NCI-H510A (cell line): ENCODE measurements at regions not wholly inside any gene's neighbourhood (a gene's known extent, or its start where the extent isn't known, plus 50 kb on each side); places are given as distances from the start of the nearest gene placed in this dataset.
"Not testable (repeated sequence)": the region's sequence is repeated elsewhere in the genome, so short reads cannot be mapped to it uniquely, and the experiment has no call there.

Source experiments
- DNase-seq: peaks from one replicate; lab custom pipeline; 2025; lab: John Stamatoyannopoulos, UW

DNA sequence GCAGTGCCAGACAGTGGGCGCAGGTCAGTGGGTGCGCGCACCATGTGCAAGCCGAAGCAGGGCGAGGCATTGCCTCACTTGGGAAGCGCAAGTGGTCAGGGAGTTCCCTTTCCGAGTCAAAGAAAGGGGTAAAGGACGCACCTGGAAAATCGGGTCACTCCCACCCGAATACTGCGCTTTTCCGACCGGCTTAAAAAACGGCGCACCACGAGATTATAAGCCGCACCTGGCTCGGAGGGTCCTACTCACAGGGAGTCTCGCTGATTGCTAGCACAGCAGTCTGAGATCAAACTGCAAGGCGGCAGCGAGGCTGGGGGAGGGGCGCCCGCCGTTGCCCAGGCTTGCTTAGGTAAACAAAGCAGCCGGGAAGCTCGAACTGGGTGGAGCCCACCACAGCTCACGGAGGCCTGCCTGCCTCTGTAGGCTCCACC lies 77.9 kb downstream of the NR4A2 start:
- peak; percentile 31 for DNase-seq

DNA sequence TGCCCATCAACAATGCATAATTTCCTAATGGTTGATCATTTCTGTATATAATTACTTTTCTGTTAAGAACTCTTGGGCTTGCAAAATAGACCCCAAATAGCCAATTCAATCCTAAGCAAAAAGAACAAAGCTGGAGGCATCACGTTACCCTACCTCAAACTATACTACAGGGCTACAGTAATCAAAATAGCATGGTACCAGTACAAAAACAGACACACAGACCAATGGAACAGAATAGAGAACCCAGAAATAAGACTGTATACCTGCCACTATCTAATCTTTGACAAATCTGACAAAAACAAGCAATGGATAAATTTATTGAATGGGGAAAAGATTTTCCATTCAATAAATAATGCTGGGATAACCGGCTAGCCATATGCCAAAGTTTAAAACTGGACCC lies 78.8 kb downstream of the NR4A2 start:
- no peak for DNase-seq

DNA sequence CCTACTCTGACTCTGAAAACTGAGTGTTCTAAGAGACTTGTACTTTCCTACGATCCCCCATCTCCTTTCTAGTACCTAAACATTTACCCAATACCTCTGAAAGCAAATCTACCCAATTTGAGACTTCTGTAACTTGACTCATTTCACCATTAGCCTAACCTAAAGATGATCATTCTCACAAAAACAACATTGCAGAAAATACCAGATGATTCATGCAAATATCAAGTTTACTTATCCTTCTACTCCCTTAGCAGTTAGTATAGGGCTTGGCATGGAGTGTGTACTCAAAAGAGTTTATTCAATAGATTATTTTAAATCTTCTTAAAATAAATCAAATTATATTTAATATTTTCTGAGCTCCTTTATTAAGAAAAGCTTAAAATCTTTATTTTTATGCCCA lies 89.6 kb downstream of the NR4A2 start:
- no peak for DNase-seq

DNA sequence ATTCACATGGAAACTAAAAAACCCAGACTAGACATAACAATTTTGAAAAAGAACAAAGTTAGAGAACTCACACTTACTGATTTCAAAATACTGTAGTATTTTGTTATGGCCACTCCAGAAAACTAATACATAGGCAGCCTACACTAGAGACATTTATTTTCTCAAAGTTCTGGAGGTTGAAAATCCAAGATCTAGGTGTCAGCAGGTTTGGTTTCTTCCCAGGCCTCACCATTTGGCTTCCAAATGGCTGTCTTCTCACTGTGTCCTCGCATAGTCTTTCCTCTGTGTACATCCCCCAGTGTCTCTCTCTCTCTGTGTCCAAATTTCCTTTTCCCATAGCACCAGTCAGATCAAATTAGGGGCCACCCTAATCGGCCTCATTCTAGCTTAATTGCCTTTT lies 95.0 kb downstream of the NR4A2 start:
- DNase-seq, result no peak

DNA sequence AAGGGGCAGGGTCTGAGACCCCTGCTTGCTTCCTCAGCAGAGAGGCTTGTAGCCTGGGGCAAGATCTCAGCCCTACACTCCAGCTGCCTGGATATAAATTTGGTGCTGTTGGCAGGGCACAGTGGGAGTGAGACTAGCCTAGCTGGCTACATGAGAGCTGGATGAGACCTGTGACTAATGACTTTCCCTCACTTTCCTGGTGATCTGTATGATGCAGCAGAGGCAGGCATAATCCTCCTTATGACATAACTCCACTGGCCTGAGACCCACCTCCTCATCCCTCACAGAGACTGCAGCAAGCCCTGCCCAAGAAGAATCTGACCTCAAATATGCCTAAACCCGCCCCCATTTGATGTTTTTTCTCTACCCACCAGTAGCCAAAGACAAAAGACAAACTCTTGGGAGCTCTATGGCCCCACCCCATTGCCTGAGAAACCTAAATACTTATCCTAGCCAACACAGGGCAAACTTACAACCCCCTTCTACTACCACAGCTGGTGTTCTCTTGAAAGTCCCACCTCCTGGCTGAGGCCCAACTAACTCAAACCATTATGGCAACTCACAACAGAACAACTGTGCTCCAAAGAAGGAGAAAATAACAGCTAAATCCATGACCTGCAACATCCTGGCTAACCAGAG lies 102.7 kb downstream of the NR4A2 start:
- DNase-seq, result no peak

DNA sequence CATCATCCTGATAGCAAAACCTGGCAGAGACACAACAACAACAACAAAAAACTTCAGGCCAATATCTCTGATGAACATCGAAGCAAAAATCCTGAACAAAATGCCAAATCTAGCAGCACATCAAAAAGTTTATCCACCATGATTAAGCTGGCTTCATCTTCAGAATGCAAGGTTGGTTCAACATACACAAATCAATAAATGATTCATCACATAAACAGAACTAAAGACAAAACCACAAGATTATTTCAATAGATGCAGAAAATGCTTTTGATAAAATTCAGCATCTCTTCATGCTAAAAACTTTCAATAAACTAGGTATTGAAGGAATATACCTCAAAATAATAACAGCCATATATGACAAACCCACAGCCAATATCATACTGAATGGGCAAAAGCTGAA lies 109.2 kb downstream of the NR4A2 start:
- DNase-seq, result not testable (repeated sequence)

DNA sequence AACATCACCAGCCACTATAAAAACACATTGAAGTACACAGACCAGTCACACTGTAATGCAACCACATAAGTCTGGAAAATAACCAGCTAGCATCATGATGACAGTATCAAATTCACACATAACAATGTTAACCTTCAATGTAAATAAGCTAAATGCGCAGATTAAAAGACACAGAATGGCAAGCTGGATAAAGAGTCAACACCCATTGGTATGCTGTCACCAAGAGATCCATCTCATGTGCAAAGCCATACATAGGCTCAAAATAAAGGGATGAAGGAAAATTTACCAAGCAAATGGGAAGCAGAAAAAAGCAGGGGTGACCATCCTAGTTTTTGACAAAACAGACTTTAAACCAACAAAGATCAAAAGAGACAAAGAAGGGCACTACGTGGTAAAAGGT lies 110.8 kb downstream of the NR4A2 start:
- no peak for DNase-seq

DNA sequence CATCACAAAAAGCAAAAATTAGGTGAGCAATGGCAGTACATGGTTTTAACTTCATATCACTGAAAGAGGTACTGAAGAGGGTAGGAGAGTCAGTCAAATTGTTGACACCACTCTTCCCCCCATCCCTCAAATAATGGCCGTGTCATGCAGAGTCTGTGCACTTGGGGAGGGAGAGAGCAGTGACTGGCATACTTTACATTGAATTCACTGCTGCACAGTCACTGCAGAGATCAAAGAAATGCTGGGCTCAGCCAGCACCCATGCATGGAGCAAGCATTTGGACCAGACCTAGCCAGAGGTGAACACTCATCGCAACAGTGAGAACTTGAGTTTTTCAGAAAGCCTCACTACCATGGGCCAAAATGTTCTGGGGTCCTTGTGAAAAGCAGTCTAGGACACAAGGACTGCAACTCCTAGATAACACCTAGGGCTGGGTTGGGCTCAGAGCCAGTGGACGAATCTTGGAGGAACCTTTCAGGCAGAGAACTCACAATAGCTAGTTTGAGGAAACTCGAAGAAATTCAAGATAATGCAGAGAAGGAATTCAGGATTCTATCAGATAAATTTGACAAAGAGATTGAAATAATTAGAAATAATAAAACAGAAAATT lies 112.9 kb downstream of the NR4A2 start:
- no peak for DNase-seq

DNA sequence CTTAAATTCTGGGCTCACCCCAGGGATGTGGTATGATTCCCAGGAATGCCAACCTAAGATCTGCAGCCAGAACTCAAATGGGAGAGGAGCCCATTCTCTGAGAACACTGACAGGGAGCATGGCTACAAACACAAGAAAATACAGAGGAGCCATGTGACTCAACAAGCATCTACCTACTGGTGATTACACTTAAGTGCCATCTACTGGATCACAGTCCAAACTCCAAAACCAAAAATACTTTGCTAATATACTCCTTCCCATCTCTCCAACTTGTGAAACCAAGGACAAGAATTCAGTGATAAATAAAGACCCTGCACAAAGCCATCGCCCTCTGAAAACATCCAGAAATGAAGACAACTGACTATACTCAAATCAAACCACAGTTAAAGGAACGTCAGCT lies 116.9 kb downstream of the NR4A2 start:
- no peak for DNase-seq

DNA sequence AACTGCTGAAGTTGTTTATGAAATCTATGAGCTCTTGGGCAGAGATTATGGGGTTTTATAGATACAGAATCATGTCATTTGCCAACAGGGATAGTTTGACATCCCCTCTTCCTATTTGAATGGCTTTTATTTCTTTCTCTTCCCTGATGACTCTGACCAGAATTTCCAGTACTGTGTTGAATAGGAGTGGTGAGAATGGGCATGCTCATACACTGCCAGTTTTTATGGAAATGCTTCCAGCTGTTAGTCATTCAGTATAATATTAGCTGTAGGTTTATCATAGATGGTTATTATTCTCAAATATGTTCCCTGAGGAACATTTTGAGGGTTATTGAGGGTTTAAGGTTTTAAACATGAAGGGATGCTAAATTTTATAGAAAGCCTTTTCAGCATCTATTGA lies 121.2 kb downstream of the NR4A2 start:
- DNase-seq, result no peak

DNA sequence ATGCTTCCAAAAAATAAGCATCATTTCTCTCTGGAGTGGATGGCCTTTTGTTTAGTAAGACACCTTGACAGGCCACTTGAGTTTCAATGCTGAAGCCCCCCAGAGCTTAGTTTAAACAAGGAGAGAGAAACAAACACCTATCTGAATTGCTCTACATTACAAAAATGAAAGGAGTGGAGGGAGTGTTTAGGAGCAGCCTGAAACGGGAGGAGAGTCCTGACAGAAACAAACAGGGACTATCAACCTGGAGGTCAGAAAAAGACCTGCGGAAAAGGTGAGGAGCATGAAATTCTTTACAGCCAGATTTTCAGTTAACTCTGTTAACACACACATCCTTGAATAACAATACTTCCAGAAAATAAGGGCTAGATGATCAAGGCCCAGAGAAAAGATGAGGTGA lies 126.2 kb downstream of the NR4A2 start:
- no peak for DNase-seq

DNA sequence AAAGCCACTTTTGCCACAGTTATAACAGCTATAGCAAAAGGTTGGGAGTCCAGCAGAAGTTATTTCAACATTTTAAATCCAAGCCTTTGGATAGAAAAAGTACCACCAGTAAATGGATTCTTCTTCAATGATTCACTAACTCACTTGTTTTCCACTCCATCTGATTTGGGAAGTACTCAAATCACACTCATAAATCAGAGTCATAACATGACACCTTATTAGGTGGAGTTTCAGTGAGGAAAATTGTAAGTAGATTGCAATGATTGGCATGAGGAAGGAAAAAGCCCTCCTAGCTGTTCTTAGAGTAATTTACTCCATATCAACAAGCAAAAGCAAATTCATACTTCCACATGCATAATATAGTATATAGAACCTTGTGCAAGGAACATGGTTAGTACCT lies 132.9 kb downstream of the NR4A2 start:
- DNase-seq, result no peak

DNA sequence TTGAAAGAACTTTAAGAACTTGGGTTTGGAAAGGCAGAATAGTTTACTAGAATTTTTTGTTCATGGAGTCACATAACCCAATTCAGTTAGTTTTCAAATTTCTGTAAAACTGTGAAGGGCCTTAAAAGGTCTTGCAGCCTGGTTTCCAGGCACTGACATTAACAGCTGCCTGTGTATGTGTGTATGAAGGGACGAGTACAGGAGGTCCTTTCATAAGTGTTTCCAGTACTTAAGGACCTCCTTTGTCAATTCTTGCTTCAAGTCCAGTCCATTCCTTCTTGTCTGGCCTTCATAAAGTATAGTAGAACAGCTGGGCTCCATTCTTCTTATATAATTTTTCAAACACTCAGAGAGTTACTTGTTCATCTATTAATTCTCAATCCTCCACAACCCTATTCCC lies 136.5 kb downstream of the NR4A2 start:
- DNase-seq, result no peak

DNA sequence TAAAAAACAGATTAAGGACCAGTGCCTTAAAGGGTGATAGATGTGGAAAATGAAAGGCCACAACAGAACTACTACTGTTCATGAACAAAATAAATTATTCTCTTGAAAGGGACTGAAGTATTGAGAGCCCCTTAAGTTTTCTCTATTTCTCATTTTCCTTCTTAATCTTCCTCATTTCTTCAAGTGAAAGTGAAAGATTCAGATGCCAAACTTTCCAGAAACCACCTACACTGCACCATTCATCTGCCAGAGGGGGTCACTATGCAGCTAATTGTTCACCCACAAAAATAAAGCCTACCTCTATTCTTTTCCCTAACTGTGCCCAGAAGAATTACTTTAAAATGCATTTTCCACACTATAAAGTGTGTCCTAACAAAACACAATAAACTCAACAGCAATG lies 140.1 kb downstream of the NR4A2 start:
- DNase-seq, result no peak

DNA sequence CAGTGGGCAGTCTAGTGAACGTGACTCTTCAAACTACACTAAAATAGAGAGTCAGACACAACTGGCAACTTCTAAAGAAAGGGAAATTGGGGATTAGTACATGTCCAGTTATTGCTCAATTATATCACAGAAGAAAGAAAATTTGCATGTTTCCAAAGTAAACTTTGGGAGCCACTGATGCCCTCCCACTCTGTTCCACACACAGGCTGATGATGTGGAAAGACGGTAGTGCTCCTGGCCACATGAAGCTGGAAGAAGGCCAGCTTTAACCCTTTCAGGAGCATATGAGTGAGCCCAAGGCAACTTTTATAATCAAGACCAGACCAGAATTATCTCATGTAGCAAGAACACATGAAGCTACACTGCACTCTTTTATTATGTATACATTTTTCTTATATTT lies 141.0 kb downstream of the NR4A2 start:
- DNase-seq, result no peak

DNA sequence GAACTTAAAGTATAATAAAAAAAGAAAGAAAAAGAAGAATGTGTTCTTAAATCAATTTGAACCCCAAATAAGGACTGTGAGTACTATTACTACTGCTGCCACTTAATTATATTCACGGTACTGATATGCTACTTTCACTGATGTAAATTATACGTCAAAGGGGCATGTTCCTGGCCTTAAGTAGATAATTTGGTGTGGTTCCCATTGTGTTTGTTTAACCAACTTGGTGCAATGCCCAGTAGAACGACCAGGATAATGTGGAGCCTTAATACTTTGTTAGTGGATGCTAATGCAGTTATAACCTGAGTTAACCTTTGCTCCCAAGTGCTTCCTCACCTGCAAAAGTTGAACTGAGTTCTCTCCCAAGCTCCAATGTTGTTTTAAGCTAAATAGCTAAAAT lies 142.0 kb downstream of the NR4A2 start:
- DNase-seq, result no peak

DNA sequence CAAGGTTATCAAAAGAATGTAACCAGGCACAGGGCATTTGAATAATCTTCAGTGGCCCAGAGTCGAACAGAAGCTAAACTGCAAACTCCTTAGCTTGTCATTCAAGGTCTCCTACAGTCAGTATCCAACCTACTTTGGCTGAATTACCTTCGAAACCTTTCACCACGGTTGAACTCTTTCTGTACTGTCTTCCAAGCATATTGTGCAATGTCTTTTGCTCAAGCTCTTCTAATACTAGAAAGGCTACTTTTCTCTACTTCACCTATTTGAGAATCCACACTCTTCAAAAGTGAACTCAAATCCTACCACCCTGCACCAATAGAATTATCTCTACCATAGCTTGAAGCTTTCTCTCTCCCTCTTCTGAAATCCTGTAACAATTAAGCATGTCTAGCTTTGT lies 142.9 kb downstream of the NR4A2 start:
- DNase-seq, result no peak

DNA sequence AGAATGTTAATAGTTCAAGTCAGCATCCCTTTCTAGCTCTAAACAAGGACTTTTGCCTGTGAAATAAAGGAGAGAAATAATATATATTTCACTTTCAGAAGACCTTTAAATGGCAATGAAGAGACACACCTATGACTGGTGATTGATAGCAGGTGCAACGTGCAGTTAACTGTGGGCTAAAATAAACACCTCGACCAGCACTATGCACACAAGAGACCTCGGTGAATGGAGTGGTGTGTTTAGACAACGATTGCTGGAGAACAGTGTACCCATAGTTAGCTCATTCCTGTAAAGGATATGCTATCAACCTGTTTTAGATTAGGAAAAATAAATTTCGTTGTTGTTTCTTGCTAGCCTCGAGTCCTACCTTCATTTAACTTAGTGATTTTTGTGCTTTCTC lies 143.4 kb downstream of the NR4A2 start:
- DNase-seq, result peak; percentile 38

DNA sequence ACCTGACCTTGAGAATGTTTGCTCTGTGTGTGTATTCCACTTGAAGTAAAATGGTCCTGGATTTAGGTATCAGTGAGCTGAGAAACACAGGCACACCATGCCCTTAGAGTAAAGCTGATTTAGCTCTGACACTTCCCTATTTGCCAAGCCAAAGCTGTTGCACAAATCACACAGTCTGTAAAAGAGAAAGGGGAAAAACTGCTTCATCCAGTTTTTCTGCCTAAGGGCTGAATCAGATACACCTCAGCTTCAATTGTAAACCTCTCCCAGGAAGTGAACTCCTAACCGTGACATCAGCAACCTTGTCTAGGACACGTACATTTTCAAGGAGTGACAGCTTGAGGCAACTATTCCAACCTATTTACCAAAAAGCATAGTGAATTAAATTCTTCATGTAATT lies 150.4 kb downstream of the NR4A2 start:
- peak; percentile 68 for DNase-seq

DNA sequence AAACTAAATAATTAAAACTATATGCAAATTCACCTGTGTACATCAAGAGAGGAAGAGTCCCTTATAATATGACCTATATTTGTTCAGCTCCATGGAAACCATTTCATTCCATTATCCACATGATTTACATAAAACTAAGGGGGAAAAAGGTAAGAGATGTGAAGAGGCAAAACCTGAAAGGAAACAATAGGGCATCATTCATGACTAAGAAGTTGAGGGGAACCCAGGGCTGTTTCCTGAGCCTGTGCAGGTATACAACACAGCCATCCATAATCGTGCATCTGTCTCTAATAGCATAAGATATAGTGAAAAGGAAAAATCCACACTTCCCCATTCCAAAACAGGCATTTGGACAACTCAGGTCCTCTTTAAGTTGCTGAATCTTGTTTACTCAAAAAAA lies 151.3 kb downstream of the NR4A2 start:
- DNase-seq, result no peak

DNA sequence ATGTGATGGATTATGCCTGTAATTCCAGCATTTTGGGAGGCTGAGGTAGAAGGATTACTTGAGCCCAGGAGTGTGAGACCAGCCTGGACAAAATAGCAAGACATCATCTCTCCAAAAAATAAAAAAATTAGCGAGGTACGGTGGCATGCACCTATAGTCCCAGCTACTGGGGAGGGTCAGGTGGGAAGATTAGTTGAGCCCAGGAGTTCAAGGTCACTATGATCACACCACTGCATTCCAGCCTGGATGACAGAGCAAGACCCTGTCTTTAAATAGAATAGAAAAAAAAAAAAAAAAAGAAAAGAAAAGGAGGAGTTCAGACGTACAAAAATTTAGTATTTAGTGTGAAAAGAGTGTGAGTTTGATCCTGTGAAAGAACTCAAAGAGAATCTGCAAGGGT lies 154.9 kb downstream of the NR4A2 start:
- DNase-seq, result no peak

DNA sequence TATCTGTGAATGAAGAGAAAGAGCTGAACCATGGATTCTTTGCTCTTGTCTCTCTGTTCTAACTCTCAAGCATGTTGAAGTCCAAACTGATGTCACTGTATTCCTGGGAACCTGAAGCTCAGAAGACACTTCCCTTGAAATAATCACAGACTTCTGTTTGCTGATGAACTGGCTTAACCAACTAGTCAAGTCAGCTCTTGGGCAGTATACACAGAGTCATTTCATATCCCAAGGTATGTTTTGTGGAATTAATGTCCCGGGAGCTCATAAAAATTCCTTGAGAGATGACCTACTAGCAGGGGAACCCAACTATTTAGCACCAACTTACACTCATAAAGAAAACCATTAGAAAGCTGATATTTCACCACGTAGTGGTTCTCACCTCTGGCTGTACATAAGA lies 156.6 kb downstream of the NR4A2 start:
- no peak for DNase-seq

DNA sequence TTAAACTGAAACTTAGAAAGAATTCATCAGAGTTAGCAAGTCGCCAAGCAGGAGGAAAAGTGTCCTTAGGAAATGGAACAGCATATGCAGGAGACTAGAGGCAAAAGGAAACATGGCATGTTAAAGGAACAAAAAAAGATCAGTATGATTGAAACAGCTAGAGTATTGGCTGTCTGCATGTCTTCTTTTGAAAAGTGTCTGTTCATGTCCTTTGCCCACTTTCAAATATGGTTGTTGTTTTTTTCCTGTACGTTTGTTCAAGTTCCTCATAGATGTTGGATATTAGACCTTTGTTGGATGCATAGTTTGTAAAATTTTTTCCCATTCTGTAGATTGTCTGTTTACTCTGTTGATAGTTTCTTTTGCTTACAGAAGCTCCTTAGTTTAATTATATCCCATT lies 161.6 kb downstream of the NR4A2 start:
- DNase-seq, result no peak

DNA sequence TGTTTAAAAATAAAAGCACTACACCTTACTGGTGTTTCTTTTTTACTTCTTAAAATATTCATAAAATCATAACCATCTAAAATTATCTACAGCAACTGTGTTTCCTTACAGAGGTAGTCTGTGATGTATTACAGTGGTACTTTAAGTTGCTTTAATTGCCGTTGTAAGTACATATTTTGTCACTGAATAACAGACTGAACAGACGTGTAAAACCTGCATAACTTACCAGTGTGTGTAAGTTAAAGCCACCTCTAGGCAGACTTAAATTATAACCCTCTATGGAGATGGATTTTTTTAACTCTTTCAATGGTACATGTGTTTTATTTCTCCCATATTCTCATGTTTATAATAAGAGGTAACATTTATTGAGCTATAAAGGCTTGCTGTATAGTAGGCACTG lies 166.8 kb downstream of the NR4A2 start:
- no peak for DNase-seq
